Testis (tissue), 2 donors: ENCODE measurements at regions not wholly inside any gene's neighbourhood (a gene's known extent, or its start where the extent isn't known, plus 50 kb on each side); places are given as distances from the start of the nearest gene placed in this dataset.

Experiments used
- POLR2A ChIP-seq: fragments of 450-650 bp; IDR thresholded peaks from one replicate; pipeline ENCODE4 v1.6.1; 2017; ENCODE audit warnings: antibody characterized with exemption, mild to moderate bottlenecking, moderate library complexity
- TF ChIP-seq, protein P1 (sequence below), 3 experiments: fragments of 450-650 bp in 2 of 3; fragments of 200-600 bp in 1 of 3; sonication (generic) in 1 of 3; IDR thresholded peaks; one replicate each; pipeline ENCODE4 v1.5.1; 2016 to 2019; ENCODE audit warnings: antibody characterized with exemption in 3 of 3, mild to moderate bottlenecking in 2 of 3, moderate library complexity in 1 of 3

DNA sequence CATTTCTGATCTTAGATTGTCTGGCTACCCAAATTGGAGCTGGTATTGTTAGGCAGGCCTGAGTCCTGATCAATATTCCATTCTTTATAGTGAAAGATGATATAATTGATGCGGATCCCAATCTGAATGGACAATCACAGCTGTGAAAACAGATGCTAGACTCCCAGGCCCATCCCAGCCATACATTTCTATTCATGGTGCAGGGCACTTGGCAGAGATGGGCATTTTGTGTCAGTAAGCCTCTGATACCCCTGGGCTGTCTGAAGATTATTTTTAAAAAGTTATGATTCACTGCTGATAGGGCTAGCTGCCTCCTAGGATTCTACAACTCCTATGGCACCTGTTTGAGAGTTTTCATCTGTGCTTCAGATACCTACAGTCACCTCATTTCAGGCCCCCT, 61.2 kb upstream of the TSPAN7 start:
- TF ChIP-seq, protein P1, sequence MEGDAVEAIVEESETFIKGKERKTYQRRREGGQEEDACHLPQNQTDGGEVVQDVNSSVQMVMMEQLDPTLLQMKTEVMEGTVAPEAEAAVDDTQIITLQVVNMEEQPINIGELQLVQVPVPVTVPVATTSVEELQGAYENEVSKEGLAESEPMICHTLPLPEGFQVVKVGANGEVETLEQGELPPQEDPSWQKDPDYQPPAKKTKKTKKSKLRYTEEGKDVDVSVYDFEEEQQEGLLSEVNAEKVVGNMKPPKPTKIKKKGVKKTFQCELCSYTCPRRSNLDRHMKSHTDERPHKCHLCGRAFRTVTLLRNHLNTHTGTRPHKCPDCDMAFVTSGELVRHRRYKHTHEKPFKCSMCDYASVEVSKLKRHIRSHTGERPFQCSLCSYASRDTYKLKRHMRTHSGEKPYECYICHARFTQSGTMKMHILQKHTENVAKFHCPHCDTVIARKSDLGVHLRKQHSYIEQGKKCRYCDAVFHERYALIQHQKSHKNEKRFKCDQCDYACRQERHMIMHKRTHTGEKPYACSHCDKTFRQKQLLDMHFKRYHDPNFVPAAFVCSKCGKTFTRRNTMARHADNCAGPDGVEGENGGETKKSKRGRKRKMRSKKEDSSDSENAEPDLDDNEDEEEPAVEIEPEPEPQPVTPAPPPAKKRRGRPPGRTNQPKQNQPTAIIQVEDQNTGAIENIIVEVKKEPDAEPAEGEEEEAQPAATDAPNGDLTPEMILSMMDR (IDR thresholded peaks at IDR 0.05), result no peak
- TF ChIP-seq POLR2A, result no peak
